GM19240 (cell line): ENCODE measurements at regions not wholly inside any gene's neighbourhood (a gene's known extent, or its start where the extent isn't known, plus 50 kb on each side); places are given as distances from the start of the nearest gene placed in this dataset.
"Not testable (repeated sequence)": the region's sequence is repeated elsewhere in the genome, so short reads cannot be mapped to it uniquely, and the experiment has no call there.

Experiments
- DNase-seq: peaks from one replicate; pipeline ENCODE4 v3.0.0; 2011; ENCODE audit warnings: low spot score; ENCODE audit not compliant: insufficient read length

DNA sequence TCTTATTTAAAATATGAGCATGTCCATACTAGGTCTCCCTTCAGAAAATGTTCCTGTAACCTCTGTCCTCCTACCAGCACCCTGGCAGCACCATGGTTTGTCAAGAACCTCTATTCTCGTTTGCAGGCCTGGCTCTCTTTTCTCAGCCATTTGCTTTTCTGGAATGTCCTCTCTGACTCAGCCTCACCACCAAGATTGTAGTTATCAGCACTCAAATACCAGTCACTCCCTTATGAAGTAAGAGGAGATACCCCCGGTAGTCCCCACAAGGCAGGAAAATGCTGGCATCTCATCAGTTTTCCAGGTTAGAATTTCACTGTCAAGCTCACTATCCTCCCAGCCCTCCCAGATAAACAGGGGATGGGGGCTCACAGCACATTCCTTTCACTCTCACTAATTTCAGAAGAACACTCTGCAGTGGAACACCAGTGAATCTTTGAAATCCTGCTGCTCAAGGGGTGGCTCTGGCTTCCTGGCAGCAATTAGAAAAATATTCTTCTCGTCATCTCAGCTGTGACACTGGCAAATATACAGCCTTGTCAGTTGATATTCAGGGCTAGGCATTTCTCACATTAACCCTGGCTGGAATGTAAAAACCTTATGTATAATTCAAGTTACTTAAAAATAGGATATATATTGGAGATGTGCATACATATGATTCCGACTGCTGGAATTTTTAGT, 129.2 kb downstream of the TBX18 start:
- no peak for DNase-seq

DNA sequence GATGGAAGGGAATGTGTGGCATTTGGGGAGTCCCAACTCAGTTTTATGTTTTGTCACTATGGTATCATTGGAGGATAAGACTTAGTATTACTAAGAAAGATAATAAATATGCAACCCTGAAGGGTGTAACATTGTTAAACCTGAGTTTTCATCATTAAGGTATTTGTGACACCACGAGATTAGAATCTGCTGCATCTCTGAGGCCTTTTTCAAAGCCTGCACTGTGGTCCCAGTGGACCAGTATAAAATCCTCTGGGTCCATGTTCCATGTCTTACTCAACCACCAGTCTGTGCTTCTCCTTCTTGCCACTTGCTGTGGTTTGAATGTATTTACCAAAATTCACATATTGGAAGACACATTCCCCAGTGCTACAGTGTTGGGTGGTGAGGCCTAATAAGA, 130.6 kb downstream of the TBX18 start:
- no peak for DNase-seq

GRCh38 chr6:84626527-84626926, 137.9 kb downstream of the TBX18 start:
- not testable (repeated sequence) for DNase-seq

DNA sequence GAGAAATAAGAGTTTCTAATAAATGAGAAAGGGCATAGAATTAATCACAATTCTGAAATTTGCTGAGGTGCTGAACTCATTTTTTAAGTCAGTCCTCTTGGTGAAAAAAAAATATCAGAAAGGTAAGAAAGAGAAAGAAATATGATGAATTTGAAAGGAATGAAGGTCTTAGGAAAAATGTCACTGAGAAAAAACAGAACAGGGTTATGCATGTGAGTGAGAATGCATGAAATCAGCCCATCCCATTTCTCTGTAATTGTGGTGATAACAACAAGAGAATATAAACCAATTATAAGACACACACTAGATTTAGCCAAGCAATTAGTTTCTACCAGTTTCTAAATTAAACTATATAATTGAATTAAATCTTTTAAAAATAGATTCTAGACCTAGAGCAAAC, 138.9 kb downstream of the TBX18 start:
- DNase-seq: no peak

GRCh38 chr6:84623956-84624680, 140.3 kb downstream of the TBX18 start:
- DNase-seq: no peak

DNA sequence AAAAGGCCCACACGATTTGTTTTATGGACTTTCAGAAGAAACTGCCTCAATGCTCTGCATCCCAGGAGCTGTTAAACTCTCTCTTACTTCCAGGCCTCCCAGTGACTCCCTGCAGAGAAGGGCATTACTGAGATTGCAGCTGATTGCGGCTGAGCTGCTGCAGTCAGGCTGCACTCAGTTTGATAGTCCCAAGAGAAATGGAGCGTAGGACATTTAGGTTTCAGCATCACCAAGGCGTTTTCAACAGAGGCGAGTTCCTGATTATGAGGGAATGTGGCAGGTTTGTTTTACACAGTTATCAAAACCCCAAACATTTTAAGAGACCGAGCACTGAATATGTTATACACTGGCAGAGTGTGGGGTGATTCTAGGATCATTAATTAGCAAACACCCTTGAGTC, 145.6 kb downstream of the TBX18 start:
- no peak for DNase-seq

DNA sequence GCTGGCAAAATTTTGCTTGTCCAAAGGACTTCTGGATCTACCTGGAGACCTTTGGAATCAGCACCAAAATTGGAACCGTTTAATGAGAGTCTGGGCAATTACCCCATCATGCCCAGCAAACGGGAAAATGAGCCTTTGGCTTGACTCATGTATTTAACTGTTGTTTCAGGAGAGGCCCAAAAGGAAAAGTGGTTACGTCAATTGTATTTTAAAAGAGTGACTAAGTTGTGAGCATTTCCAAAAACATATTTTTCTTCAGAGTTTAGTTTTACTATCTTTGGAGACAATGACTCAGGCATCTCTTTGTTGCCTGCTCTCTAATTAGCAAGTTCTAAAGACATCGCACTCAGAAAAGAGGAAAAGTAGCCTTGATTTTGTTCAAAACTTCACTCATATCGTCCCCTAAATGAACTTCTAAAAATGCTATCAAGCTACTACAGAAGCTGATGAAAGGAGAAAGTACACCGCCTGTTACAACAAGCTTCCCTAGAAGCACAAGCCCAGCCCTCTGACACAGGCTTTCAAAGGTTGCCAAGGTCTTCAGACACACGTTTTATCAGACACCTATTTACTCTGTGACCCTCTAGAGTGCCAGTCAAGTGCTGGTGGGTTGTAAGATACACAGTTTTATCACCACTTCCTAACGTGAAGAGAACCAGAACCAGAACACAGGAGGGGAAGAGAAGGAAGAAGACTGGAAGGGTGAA, 146.2 kb downstream of the TBX18 start:
- no peak for DNase-seq

DNA sequence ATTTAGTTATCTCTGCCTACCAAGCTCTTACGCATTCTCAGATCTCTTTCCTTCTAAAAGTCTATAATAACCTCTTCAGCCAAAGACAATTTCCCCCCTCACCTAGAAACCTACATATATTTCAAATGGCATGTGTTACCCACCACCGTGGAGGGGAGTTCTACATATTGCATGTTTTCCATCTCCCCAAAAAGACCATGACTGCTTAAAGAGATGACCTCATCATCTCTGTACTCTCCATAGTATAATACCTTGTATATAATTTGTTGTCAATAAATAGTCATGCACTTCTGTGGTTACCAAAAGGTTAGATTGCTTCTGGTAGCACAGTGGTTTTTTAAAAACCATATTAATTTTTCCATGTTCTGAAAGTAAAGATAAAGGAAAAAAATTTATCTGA, 148.4 kb downstream of the TBX18 start:
- no peak for DNase-seq

GRCh38 chr6:84615113-84615850, 149.1 kb downstream of the TBX18 start:
- DNase-seq: no peak

DNA sequence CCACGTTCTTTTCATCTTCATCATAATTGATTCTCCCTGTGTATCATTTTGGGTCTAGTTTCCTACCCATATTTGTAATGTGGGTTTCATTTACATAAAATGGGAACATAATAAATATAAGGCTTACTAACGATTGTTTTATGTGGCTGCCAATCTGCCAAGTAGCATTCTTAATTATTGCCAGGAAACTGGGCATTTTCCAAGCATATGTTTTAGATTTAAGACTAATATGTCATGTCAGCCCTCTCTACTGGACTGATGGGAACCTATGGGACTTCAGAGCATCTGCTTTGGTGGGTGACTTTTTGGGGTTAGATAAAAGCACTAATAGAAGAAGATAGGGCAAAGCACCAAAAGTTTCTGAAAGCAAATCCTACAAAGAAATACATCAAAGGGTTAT, 157.5 kb downstream of the TBX18 start:
- no peak for DNase-seq

GRCh38 chr6:84605298-84605697, 159.1 kb downstream of the TBX18 start:
- no peak for DNase-seq

GRCh38 chr6:84601366-84601765, 163.0 kb downstream of the TBX18 start:
- no peak for DNase-seq

DNA sequence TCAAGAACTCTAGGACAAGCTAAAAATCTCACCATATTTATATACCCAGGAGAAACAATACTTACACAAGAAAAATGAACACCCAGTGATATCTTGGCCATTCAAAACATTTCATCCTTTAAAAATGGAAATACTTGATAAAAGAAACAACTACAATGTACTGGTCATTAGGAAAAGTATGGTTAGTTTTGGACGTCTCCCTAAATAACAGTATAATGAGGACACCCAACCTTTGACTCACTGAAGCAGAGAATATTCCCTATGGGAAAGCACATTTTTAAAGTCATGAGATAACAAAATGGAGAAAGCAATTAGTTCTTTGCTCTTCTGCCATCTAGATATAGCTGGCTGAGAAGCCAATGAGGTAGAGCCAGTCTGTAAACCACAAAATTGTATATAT, 164.4 kb downstream of the TBX18 start:
- DNase-seq: no peak

- no peak for DNase-seq
Measured at GRCh38 chr6:84597238-84597875, 167.0 kb downstream of the TBX18 start.

GRCh38 chr6:84596488-84596887, 167.9 kb downstream of the TBX18 start:
- DNase-seq: no peak

- DNase-seq: no peak
Measured at GRCh38 chr6:84588697-84589080, 175.7 kb downstream of the TBX18 start.

- not testable (repeated sequence) for DNase-seq
Measured at GRCh38 chr6:84587994-84588696, 176.3 kb downstream of the TBX18 start.

DNA sequence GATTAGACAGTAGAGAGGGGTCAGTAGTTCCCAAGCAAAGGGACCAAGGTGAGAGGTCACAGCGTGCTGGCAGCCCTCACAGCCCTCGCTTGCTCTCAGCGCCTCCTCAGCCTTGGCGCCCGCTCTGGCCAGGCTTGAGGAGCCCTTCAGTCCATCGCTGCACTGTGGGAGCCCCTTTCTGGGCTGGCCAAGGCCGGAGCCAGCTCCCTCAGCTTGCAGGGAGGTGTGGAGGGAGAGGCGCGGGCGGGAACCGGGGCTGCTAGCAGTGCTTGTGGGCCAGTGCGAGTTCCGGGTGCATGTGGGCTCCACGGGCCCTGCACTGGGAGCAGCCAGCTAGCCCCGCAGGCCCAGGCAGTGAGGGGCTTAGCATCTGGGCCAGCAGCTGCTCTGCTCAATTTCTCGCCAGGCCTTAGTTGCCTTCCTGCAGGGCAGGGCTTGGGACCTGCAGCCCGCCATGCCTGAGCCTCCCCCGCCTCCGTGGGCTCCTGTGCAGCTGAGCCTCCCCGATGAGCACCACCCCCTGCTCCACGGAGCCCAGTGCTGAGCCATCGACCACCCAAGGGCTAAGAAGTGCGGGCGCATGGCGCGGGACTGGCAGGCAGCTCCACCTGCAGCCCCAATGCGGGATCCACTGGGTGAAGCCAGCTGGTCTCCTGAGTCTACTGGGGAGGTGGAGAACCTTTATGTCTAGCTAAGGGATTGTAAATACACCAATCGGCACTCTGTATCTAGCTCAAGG, 177.0 kb downstream of the TBX18 start:
- not testable (repeated sequence) for DNase-seq

- DNase-seq: no peak
Measured at GRCh38 chr6:84583784-84584183, 180.6 kb downstream of the TBX18 start.

DNA sequence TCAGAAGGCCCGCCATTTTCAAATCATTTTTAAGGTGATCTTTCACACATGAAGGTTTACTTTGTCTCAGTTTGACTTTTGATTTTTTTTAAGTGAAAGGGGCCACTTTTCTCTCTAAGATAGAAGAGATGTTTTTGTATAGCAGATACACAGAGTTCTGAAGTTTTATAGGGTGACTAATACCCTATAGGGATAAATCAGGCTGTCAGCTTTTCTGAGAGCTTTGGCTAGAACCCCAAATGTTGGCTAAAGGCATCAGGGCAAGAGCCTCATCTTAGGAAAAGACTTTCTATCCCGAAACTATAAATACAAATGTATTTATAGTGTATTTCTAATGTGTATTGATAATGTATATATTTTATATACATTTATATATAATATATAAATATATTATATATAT, 181.4 kb downstream of the TBX18 start:
- no peak for DNase-seq
